ENCODE measurements at regions not wholly inside any gene's neighbourhood (a gene's known extent, or its start where the extent isn't known, plus 50 kb on each side); places are given as distances from the start of the nearest gene placed in this dataset.
"Not testable (repeated sequence)": the region's sequence is repeated elsewhere in the genome, so short reads cannot be mapped to it uniquely, and the experiment has no call there.

- Histone ChIP-seq H4K20me1 (ENCODE audit: insufficient read depth) (no peaks in the 10 kb centered on the region), H3K9ac (no peak overlapping the region), H2AFZ (ENCODE audit: low read depth) (no peak overlapping the region), H3K36me3 (ENCODE audit: insufficient read depth) (no peaks in the 10 kb centered on the region), H3K27ac (no peak overlapping the region), H3K4me2 (no peak overlapping the region), H3K4me1 (ENCODE audit: low read depth, poor library complexity, severe bottlenecking) (no peaks in the 10 kb centered on the region), H3K79me2 (ENCODE audit: insufficient read depth, low read depth) (no peaks in the 10 kb centered on the region), H3K4me3 (IDR thresholded peaks at IDR 0.05; ENCODE audit: insufficient read depth, low read depth, low read length) (no peak overlapping the region), H3K27me3 (ENCODE audit: insufficient read depth, low read depth) (peaks cover 5% of the 10 kb centered on the region; the same call in 1 of the 2 replicates)
- TF ChIP-seq CTCF (conservative IDR thresholded peaks at IDR 0.05; ENCODE audit: low read depth, low read length): no peak
These were observed 78.7 kb upstream of the PPP2R2D start for GRCh38 chr10:131822013-131822691.

- H3K4me1 ChIP-seq (ENCODE audit: low read depth, poor library complexity, severe bottlenecking): no peaks in the 10 kb centered on the region
- no peak overlapping the region for H2AFZ ChIP-seq (ENCODE audit: low read depth)
- peaks cover 4% of the 10 kb centered on the region; the same call in 1 of the 2 replicates for H3K27me3 ChIP-seq (ENCODE audit: insufficient read depth, low read depth)
- H4K20me1 ChIP-seq (ENCODE audit: insufficient read depth): no peaks in the 10 kb centered on the region
- no peak overlapping the region for H3K4me3 ChIP-seq (IDR thresholded peaks at IDR 0.05; ENCODE audit: insufficient read depth, low read depth, low read length)
- no peak for TF ChIP-seq CTCF (conservative IDR thresholded peaks at IDR 0.05; ENCODE audit: low read depth, low read length)
- no peaks in the 10 kb centered on the region for H3K79me2 ChIP-seq (ENCODE audit: insufficient read depth, low read depth)
- H3K36me3 ChIP-seq (ENCODE audit: insufficient read depth): no peaks in the 10 kb centered on the region
- no peak overlapping the region for H3K27ac ChIP-seq
- no peak overlapping the region for H3K4me2 ChIP-seq
- no peak overlapping the region for H3K9ac ChIP-seq
These were observed 78.0 kb upstream of the PPP2R2D start for GRCh38 chr10:131822692-131823245.

- not testable (repeated sequence) for H4K20me1 ChIP-seq (ENCODE audit: insufficient read depth); H3K4me2 ChIP-seq; H3K4me1 ChIP-seq (ENCODE audit: low read depth, poor library complexity, severe bottlenecking); H3K4me3 ChIP-seq (IDR thresholded peaks at IDR 0.05; ENCODE audit: insufficient read depth, low read depth, low read length); H3K27me3 ChIP-seq (ENCODE audit: insufficient read depth, low read depth); H3K9ac ChIP-seq; H3K27ac ChIP-seq; H3K36me3 ChIP-seq (ENCODE audit: insufficient read depth); H2AFZ ChIP-seq (ENCODE audit: low read depth); H3K79me2 ChIP-seq (ENCODE audit: insufficient read depth, low read depth)
These were observed 77.2 kb upstream of the PPP2R2D start for GRCh38 chr10:131823601-131824099.

GRCh38 chr10:131824371-131825149 is 76.2 kb upstream of the PPP2R2D start:
- Histone ChIP-seq H3K4me1 (ENCODE audit: low read depth, poor library complexity, severe bottlenecking) (no peaks in the 10 kb centered on the region), H3K79me2 (ENCODE audit: insufficient read depth, low read depth) (no peaks in the 10 kb centered on the region), H3K27me3 (ENCODE audit: insufficient read depth, low read depth) (peaks cover 4% of the 10 kb centered on the region; the same call in 1 of the 2 replicates), H3K4me2 (no peak overlapping the region), H3K27ac (no peak overlapping the region), H3K36me3 (ENCODE audit: insufficient read depth) (no peaks in the 10 kb centered on the region), H3K4me3 (IDR thresholded peaks at IDR 0.05; ENCODE audit: insufficient read depth, low read depth, low read length) (no peak overlapping the region), H2AFZ (ENCODE audit: low read depth) (no peak overlapping the region), H4K20me1 (ENCODE audit: insufficient read depth) (no peaks in the 10 kb centered on the region), H3K9ac (no peak overlapping the region)
- TF ChIP-seq CTCF (conservative IDR thresholded peaks at IDR 0.05; ENCODE audit: low read depth, low read length): no peak
